HepG2 (cell line): ENCODE measurements at regions not wholly inside any gene's neighbourhood (a gene's known extent, or its start where the extent isn't known, plus 50 kb on each side); places are given as distances from the start of the nearest gene placed in this dataset.

Experiments
- ATAC-seq: fragments of 200-7000 bp; cut with Tn5 transposase; 3 replicates; pipeline ENCODE4 v1.9.1; 2020; ENCODE audit warnings: mild to moderate bottlenecking, moderate library complexity
- BruUV-seq: library from RNA; stranded (reverse); fragments of 400-500 nt; replicated peaks from 2 replicates; lab custom pipeline; 2021; lab: Mats Ljungman, UMichigan
- CTCF ChIA-PET: fragments of 300-600 bp; formaldehyde crosslinking; extraction: SDS; loops from one replicate; lab custom pipeline; 2021; ENCODE audit warnings: low total read pairs, inconsistent platforms, low intra/inter-chr PET ratio; lab: Yijun Ruan, JAX
- POLR2A ChIA-PET: fragments of 350-600 bp; sonication (Branson Sonifier 250); formaldehyde crosslinking; loops from one replicate; lab custom pipeline; 2020; ENCODE audit warnings: antibody characterized with exemption, inconsistent platforms; lab: Yijun Ruan, JAX
- DNase-seq: peaks from one replicate; pipeline ENCODE4 v3.0.0-alpha.2; 2015; ENCODE audit warnings: low spot score
- FAIRE-seq: peaks from 3 replicates; lab custom pipeline; 2011; peaks lifted over from hg19 to GRCh38; lab: Jason Lieb, UNC
- H2AFZ ChIP-seq: one replicate; pipeline ENCODE4 v1.6.1; 2011; ENCODE audit warnings: low read length, inconsistent platforms
- H3K27ac ChIP-seq: fragments of 300-600 bp; 3 replicates; pipeline ENCODE4 v1.8.0; 2011; ENCODE audit warnings: mixed run types, mild to moderate bottlenecking, mixed read lengths, low read length, inconsistent platforms; ENCODE audit not compliant: insufficient read depth; ENCODE audit errors: extremely low read length
- H3K27me3 ChIP-seq, 2 experiments: fragments of 200-600 bp in 1 of 2; 2 replicates in 1 of 2; 3 replicates in 1 of 2; pipeline versions ENCODE4 v1.6.0 to v1.8.0; 2011; ENCODE audit warnings: low read length in 2 of 2, mild to moderate bottlenecking in 2 of 2, moderate library complexity in 2 of 2, inconsistent platforms in 1 of 2; ENCODE audit not compliant: insufficient read depth in 2 of 2, control insufficient read depth in 1 of 2
- H3K36me3 ChIP-seq, 2 experiments: fragments of 200-600 bp in 1 of 2; replicated peaks in 1 of 2; 2 replicates in 1 of 2; 3 replicates in 1 of 2; pipeline versions ENCODE4 v1.5.1 to v1.8.0; 2011; ENCODE audit warnings: low read length in 2 of 2, inconsistent platforms in 1 of 2; ENCODE audit not compliant: insufficient read depth in 2 of 2, control insufficient read depth in 1 of 2
- H3K4me1 ChIP-seq: 2 replicates; pipeline ENCODE4 v1.5.1; 2012; ENCODE audit warnings: low read length, inconsistent platforms; ENCODE audit not compliant: insufficient read depth
- H3K4me2 ChIP-seq: 2 replicates; pipeline ENCODE4 v1.6.0; 2011; ENCODE audit warnings: low read depth, low read length, inconsistent platforms
- H3K4me3 ChIP-seq, 3 experiments: fragments of 200-600 bp in 1 of 3; sonication (generic), shearing (Covaris generic) in 1 of 3; replicated peaks in 1 of 3; 2 replicates each; pipeline ENCODE4 v1.5.1; 2011 to 2016; ENCODE audit warnings: low read length in 3 of 3, inconsistent platforms in 2 of 3, low read depth in 2 of 3, mild to moderate bottlenecking in 2 of 3, control low read depth in 1 of 3, mixed read lengths in 1 of 3; ENCODE audit not compliant: insufficient read depth in 1 of 3
- H3K79me2 ChIP-seq: one replicate; pipeline ENCODE4 v1.6.1; 2011; ENCODE audit warnings: low read length, inconsistent platforms; ENCODE audit not compliant: insufficient read depth
- H3K9ac ChIP-seq: 2 replicates; pipeline ENCODE4 v1.6.0; 2011; ENCODE audit warnings: mild to moderate bottlenecking, low read depth, low read length, inconsistent platforms; ENCODE audit not compliant: insufficient read depth
- H3K9me3 ChIP-seq: 2 replicates; pipeline ENCODE4 v1.5.1; 2012; ENCODE audit warnings: mild to moderate bottlenecking, low read length
- H4K20me1 ChIP-seq: 2 replicates; pipeline ENCODE4 v1.6.0; 2011; ENCODE audit warnings: inconsistent platforms, mild to moderate bottlenecking, low read length, moderate library complexity; ENCODE audit not compliant: insufficient read depth
- KLF13 ChIP-seq: sonication (generic); formaldehyde crosslinking; IDR thresholded peaks from 2 replicates; pipeline ENCODE4 v1.4.0; 2020; ENCODE audit warnings: mild to moderate bottlenecking, missing genetic modification reagents
- NFE2L2 ChIP-seq: fragments of 150-350 bp; IDR thresholded peaks from 2 replicates; pipeline ENCODE4 v1.6.1; 2014; ENCODE audit warnings: low read length
- PTBP1 ChIP-seq: fragments of 200-400 bp; formaldehyde crosslinking; IDR thresholded peaks from 2 replicates; pipeline ENCODE4 v1.6.1; 2018; ENCODE audit warnings: low read length, low read depth; ENCODE audit not compliant: poor library complexity, severe bottlenecking
- STAG1 ChIP-seq: sonication (generic); formaldehyde crosslinking; IDR thresholded peaks from 2 replicates; pipeline ENCODE4 v1.4.0; 2020; ENCODE audit warnings: missing genetic modification reagents
- TSC22D2 ChIP-seq: sonication (generic); formaldehyde crosslinking; IDR thresholded peaks from 2 replicates; pipeline ENCODE4 v1.5.1; 2020; ENCODE audit warnings: missing genetic modification reagents, mild to moderate bottlenecking, borderline replicate concordance
- ZFP91 ChIP-seq: sonication (generic); formaldehyde crosslinking; IDR thresholded peaks from 2 replicates; pipeline ENCODE4 v1.9.0; 2022; ENCODE audit warnings: missing genetic modification reagents, mild to moderate bottlenecking, borderline replicate concordance
- ZNF703 ChIP-seq: sonication (generic); formaldehyde crosslinking; IDR thresholded peaks from 2 replicates; pipeline ENCODE4 v1.5.1; 2020; ENCODE audit warnings: missing genetic modification reagents, mild to moderate bottlenecking, moderate library complexity, borderline replicate concordance
- ZNF775 ChIP-seq: sonication (generic); formaldehyde crosslinking; IDR thresholded peaks from 2 replicates; pipeline ENCODE4 v1.4.0; 2020; ENCODE audit warnings: missing genetic modification reagents, mild to moderate bottlenecking, moderate library complexity, borderline replicate concordance
- WGBS: methylation state at CpG from one replicate; pipeline ENCODE4 v1.1.6; 2017; ENCODE audit warnings: low lambda C conversion rate; 5-methylcytosine and 5-hydroxymethylcytosine counted together
- in situ Hi-C: cut with HindIII; loops from 2 replicates; pipeline ENCODE4 v1.10.0; 2017; ENCODE audit warnings: low pct_unique_long_range_greater_than_20kb; ENCODE audit not compliant: extremely low pct_ligation_motif_present
- intact Hi-C: fragments of 100-400 bp; cut with micrococcal nuclease; formaldehyde crosslinking; loops from one replicate; pipeline ENCODE4 v1.10.0; 2022; ENCODE audit not compliant: unreplicated experiment
- TF ChIP-seq, protein P1 (sequence below): sonication (generic); formaldehyde crosslinking; IDR thresholded peaks from 2 replicates; pipeline ENCODE4 v1.4.0; 2020; ENCODE audit warnings: mild to moderate bottlenecking, missing genetic modification reagents

- TF ChIP-seq ZNF775 (CRISPR knock-in tag): no peak
- TF ChIP-seq, protein P1, sequence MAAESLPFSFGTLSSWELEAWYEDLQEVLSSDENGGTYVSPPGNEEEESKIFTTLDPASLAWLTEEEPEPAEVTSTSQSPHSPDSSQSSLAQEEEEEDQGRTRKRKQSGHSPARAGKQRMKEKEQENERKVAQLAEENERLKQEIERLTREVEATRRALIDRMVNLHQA (CRISPR knock-in tag): no peak
- TF ChIP-seq PTBP1: no peak
- no peak for TF ChIP-seq KLF13 (CRISPR knock-in tag)
- no peak for TF ChIP-seq STAG1 (CRISPR knock-in tag)
- no peak for TF ChIP-seq ZNF703 (CRISPR knock-in tag)
- TF ChIP-seq NFE2L2: no peak
- TF ChIP-seq TSC22D2 (CRISPR knock-in tag): no peak
- TF ChIP-seq ZFP91 (CRISPR knock-in tag): no peak
- Histone ChIP-seq H3K27ac (no peak overlapping the region), H3K79me2 (no peaks in the 10 kb centered on the region), H3K9ac (no peak overlapping the region), H3K4me3 (no peak overlapping the region), H2AFZ (no peak overlapping the region), H3K4me2 (no peak overlapping the region), H3K36me3 (no peaks in the 10 kb centered on the region), H3K27me3 (no peaks in the 10 kb centered on the region; a peak in 2 of 5 replicates), H3K4me1 (peaks cover 16% of the 10 kb centered on the region), H3K9me3 (no peaks in the 10 kb centered on the region), H4K20me1 (no peaks in the 10 kb centered on the region)
- BruUV-seq: no TSS peak
- ChIA-PET CTCF (no interaction called here), POLR2A (no interaction called here)
- FAIRE-seq: no peak
- 0% methylated on average over 4 of the region's 4 CpGs for WGBS
- no peak for ATAC-seq
- intact Hi-C loops: no loop called here
- in situ Hi-C loops: no loop called here
- no peak for DNase-seq
Observed at GRCh38 chr6:15793288-15793687, 130.5 kb upstream of the DTNBP1 start.
